Activated B cell treated with CpG ODN at 0.5 μM for 24 hours (primary cell): ENCODE measurements at regions not wholly inside any gene's neighbourhood (a gene's known extent, or its start where the extent isn't known, plus 50 kb on each side); places are given as distances from the start of the nearest gene placed in this dataset.

Source experiments
- ATAC-seq: fragments of 200-7000 bp; cut with Tn5 transposase; one replicate; pipeline ENCODE4 v1.10.0; 2021; ENCODE audit warnings: low read depth, mild to moderate bottlenecking, moderate library complexity
- CTCF ChIA-PET: fragments of 350-600 bp; sonication (Branson Sonifier 250); formaldehyde crosslinking; loops from one replicate; lab custom pipeline; 2021; ENCODE audit warnings: antibody characterized with exemption; lab: Charles Lee
- POLR2A ChIA-PET: fragments of 350-600 bp; sonication (Branson Sonifier 250); formaldehyde crosslinking; loops from one replicate; lab custom pipeline; 2021; ENCODE audit warnings: antibody characterized with exemption; lab: Charles Lee
- DNase-seq: peaks from one replicate; pipeline ENCODE4 v3.0.0; 2022
- H3K27ac Mint-ChIP-seq: one replicate; pipeline ENCODE4 v1.8.0; 2020; ENCODE audit warnings: mixed read lengths
- H3K27me3 Mint-ChIP-seq: one replicate; pipeline ENCODE4 v1.8.0; 2021; ENCODE audit warnings: mixed read lengths
- H3K36me3 Mint-ChIP-seq: one replicate; pipeline ENCODE4 v1.8.0; 2021; ENCODE audit warnings: low read depth, mixed read lengths
- H3K4me1 Mint-ChIP-seq: one replicate; pipeline ENCODE4 v1.8.0; 2021; ENCODE audit warnings: mixed read lengths
- H3K4me3 Mint-ChIP-seq: one replicate; pipeline ENCODE4 v1.8.0; 2020; ENCODE audit warnings: mild to moderate bottlenecking, mixed read lengths
- H3K9me3 Mint-ChIP-seq: one replicate; pipeline ENCODE4 v1.8.0; 2020; ENCODE audit warnings: mixed read lengths
- CTCF ChIP-seq: fragments of 200-600 bp; IDR thresholded peaks from one replicate; pipeline ENCODE4 v1.8.0; 2022; ENCODE audit warnings: antibody characterized with exemption, mild to moderate bottlenecking
- intact Hi-C: fragments of 100-400 bp; cut with micrococcal nuclease; formaldehyde crosslinking; loops from one replicate; pipeline ENCODE4 v1.15.1; 2024

- H3K4me3 Mint-ChIP-seq: no peak overlapping the region
- H3K36me3 Mint-ChIP-seq: no peaks in the 10 kb centered on the region
- H3K27ac Mint-ChIP-seq: no peak overlapping the region
- no peaks in the 10 kb centered on the region for H3K9me3 Mint-ChIP-seq
- DNase-seq (no peak), ATAC-seq (no peak)
- no peaks in the 10 kb centered on the region for H3K27me3 Mint-ChIP-seq
- ChIA-PET CTCF (no interaction called here), POLR2A (no interaction called here)
- intact Hi-C loops: no loop called here
- no peak for TF ChIP-seq CTCF
- peaks cover 14% of the 10 kb centered on the region for H3K4me1 Mint-ChIP-seq
Observed at GRCh38 chr9:91059713-91060112, 258.1 kb downstream of the SYK start.

GRCh38 chr9:91060520-91061343 lies 259.1 kb downstream of the SYK start:
- TF ChIP-seq CTCF: no peak
- Mint-ChIP-seq H3K27ac (no peak overlapping the region), H3K36me3 (no peaks in the 10 kb centered on the region), H3K9me3 (no peaks in the 10 kb centered on the region), H3K27me3 (no peaks in the 10 kb centered on the region), H3K4me1 (peaks cover 14% of the 10 kb centered on the region), H3K4me3 (no peak overlapping the region)
- intact Hi-C loops: no loop called here
- POLR2A ChIA-PET: no interaction called here
- CTCF ChIA-PET: no interaction called here
- DNase-seq: no peak
- ATAC-seq: no peak

- peaks cover 10% of the 10 kb centered on the region for H3K4me1 Mint-ChIP-seq
- H3K36me3 Mint-ChIP-seq: no peaks in the 10 kb centered on the region
- ChIA-PET POLR2A (no interaction called here), CTCF (no interaction called here)
- intact Hi-C loops: no loop called here
- peaks cover 2% of the 10 kb centered on the region for H3K27me3 Mint-ChIP-seq
- ATAC-seq (no peak), DNase-seq (no peak)
- no peak overlapping the region for H3K27ac Mint-ChIP-seq
- H3K4me3 Mint-ChIP-seq: no peak overlapping the region
- no peak for TF ChIP-seq CTCF
- no peaks in the 10 kb centered on the region for H3K9me3 Mint-ChIP-seq
Observed at GRCh38 chr9:91061506-91061905, 259.9 kb downstream of the SYK start.

GRCh38 chr9:91062281-91062680 lies 260.7 kb downstream of the SYK start:
- no peak for TF ChIP-seq CTCF
- Mint-ChIP-seq H3K9me3 (no peaks in the 10 kb centered on the region), H3K36me3 (no peaks in the 10 kb centered on the region), H3K27ac (no peak overlapping the region), H3K4me1 (peaks cover 3% of the 10 kb centered on the region), H3K27me3 (peaks cover 4% of the 10 kb centered on the region), H3K4me3 (no peak overlapping the region)
- POLR2A ChIA-PET: no interaction called here
- CTCF ChIA-PET: no interaction called here
- intact Hi-C loops: no loop called here
- no peak for ATAC-seq
- no peak for DNase-seq

GRCh38 chr9:91063471-91063870 lies 261.9 kb downstream of the SYK start:
- TF ChIP-seq CTCF: no peak
- Mint-ChIP-seq H3K4me3 (no peak overlapping the region), H3K9me3 (no peaks in the 10 kb centered on the region), H3K4me1 (no peaks in the 10 kb centered on the region), H3K27ac (no peak overlapping the region), H3K36me3 (no peaks in the 10 kb centered on the region), H3K27me3 (peaks cover 4% of the 10 kb centered on the region)
- intact Hi-C loops: no loop called here
- ChIA-PET POLR2A (no interaction called here), CTCF (no interaction called here)
- ATAC-seq (no peak), DNase-seq (no peak)
